ENCODE measurements at regions not wholly inside any gene's neighbourhood (a gene's known extent, or its start where the extent isn't known, plus 50 kb on each side); places are given as distances from the start of the nearest gene placed in this dataset.
"Not testable (repeated sequence)": the region's sequence is repeated elsewhere in the genome, so short reads cannot be mapped to it uniquely, and the experiment has no call there.

- TF ChIP-seq CTCF (IDR thresholded peaks at IDR 0.05; ENCODE audit: low read length, missing control alignments), result no peak
- no peak overlapping the region for H3K4me3 ChIP-seq (replicated peaks; ENCODE audit: low read depth, low read length)
Measured at GRCh38 chr4:54837576-54838140, 179.9 kb downstream of the KIT start.

GRCh38 chr4:54828361-54828760, 170.6 kb downstream of the KIT start:
- DNase-seq (ENCODE audit: low read depth); H3K4me3 ChIP-seq (replicated peaks; ENCODE audit: low read depth, low read length): not testable (repeated sequence)

More at GRCh38 chr4:54837576-54838140, 179.9 kb downstream of the KIT start:
- DNase-seq (ENCODE audit: low read depth), result peak; percentile 16

- no peak for TF ChIP-seq CTCF (IDR thresholded peaks at IDR 0.05; ENCODE audit: low read length, missing control alignments)
- DNase-seq (ENCODE audit: low read depth), result peak; percentile 20
- no peak overlapping the region for H3K4me3 ChIP-seq (replicated peaks; ENCODE audit: low read depth, low read length)
Measured at GRCh38 chr4:54823616-54824015, 165.9 kb downstream of the KIT start.

- DNase-seq (ENCODE audit: low read depth), result no peak
- TF ChIP-seq CTCF (IDR thresholded peaks at IDR 0.05; ENCODE audit: low read length, missing control alignments), result no peak
- H3K4me3 ChIP-seq (replicated peaks; ENCODE audit: low read depth, low read length), result no peak overlapping the region
Measured at GRCh38 chr4:54819034-54819433, 161.3 kb downstream of the KIT start.

- H3K4me3 ChIP-seq (replicated peaks; ENCODE audit: low read depth, low read length), result no peak overlapping the region
- no peak for DNase-seq (ENCODE audit: low read depth)
- no peak for TF ChIP-seq CTCF (IDR thresholded peaks at IDR 0.05; ENCODE audit: low read length, missing control alignments)
Measured at GRCh38 chr4:54818481-54818880, 160.7 kb downstream of the KIT start.

- no peak for TF ChIP-seq CTCF (IDR thresholded peaks at IDR 0.05; ENCODE audit: low read length, missing control alignments)
- DNase-seq (ENCODE audit: low read depth), result no peak
Measured at GRCh38 chr4:54813674-54814073, 155.9 kb downstream of the KIT start.

GRCh38 chr4:54806351-54806750, 148.6 kb downstream of the KIT start:
- no peak overlapping the region for H3K4me3 ChIP-seq (replicated peaks; ENCODE audit: low read depth, low read length)
- TF ChIP-seq CTCF (IDR thresholded peaks at IDR 0.05; ENCODE audit: low read length, missing control alignments), result no peak
- no peak for DNase-seq (ENCODE audit: low read depth)

More at GRCh38 chr4:54813674-54814073, 155.9 kb downstream of the KIT start:
- no peak overlapping the region for H3K4me3 ChIP-seq (replicated peaks; ENCODE audit: low read depth, low read length)
